HepG2 (cell line): ENCODE measurements at regions not wholly inside any gene's neighbourhood (a gene's known extent, or its start where the extent isn't known, plus 50 kb on each side); places are given as distances from the start of the nearest gene placed in this dataset.

Experiments used
- FOXP1 ChIP-seq, 2 experiments: fragments of 450-650 bp in 1 of 2; IDR thresholded peaks; 2 replicates each; pipeline ENCODE4 v1.6.1; 2017 to 2018; ENCODE audit warnings: antibody characterized with exemption in 1 of 2
- GATA4 ChIP-seq: sonication (generic); IDR thresholded peaks from 2 replicates; pipeline ENCODE4 v1.6.1; 2016; ENCODE audit warnings: antibody characterized with exemption, low read depth, borderline replicate concordance
- NCOR1 ChIP-seq: fragments of 200-600 bp; sonication (generic); IDR thresholded peaks from 2 replicates; pipeline ENCODE4 v1.7.0; 2017; ENCODE audit warnings: antibody characterized with exemption, low read length, borderline replicate concordance
- PCBP1 ChIP-seq: fragments of 200-400 bp; formaldehyde crosslinking; IDR thresholded peaks from 2 replicates; pipeline ENCODE4 v1.6.1; 2017; ENCODE audit warnings: mild to moderate bottlenecking, low read depth, low read length, borderline replicate concordance
- POGK ChIP-seq: sonication (generic); formaldehyde crosslinking; conservative IDR thresholded peaks from 2 replicates; pipeline ENCODE4 v1.8.0; 2022; ENCODE audit warnings: mild to moderate bottlenecking, moderate library complexity, missing genetic modification reagents
- SP140L ChIP-seq: sonication (generic); formaldehyde crosslinking; IDR thresholded peaks from 2 replicates; pipeline ENCODE4 v1.4.0; 2020; ENCODE audit warnings: missing genetic modification reagents, borderline replicate concordance
- SP4 ChIP-seq: sonication (generic); formaldehyde crosslinking; IDR thresholded peaks from 2 replicates; pipeline ENCODE4 v1.8.1; 2023; ENCODE audit warnings: mild to moderate bottlenecking, missing genetic modification reagents
- TBX3 ChIP-seq: fragments of 450-650 bp; IDR thresholded peaks from 2 replicates; pipeline ENCODE4 v1.6.1; 2017; ENCODE audit warnings: antibody characterized with exemption, mild to moderate bottlenecking, inconsistent platforms, borderline replicate concordance
- ZFYVE20 ChIP-seq: sonication (generic); formaldehyde crosslinking; IDR thresholded peaks from 2 replicates; pipeline ENCODE4 v1.8.0; 2023; ENCODE audit warnings: low read depth, mild to moderate bottlenecking, moderate library complexity, missing genetic modification reagents, borderline replicate concordance
- ZNF280B ChIP-seq: sonication (generic); formaldehyde crosslinking; IDR thresholded peaks from 2 replicates; pipeline ENCODE4 v1.5.0; 2020; ENCODE audit warnings: missing genetic modification reagents, mild to moderate bottlenecking, borderline replicate concordance
- ZNF737 ChIP-seq: sonication (generic); formaldehyde crosslinking; IDR thresholded peaks from 2 replicates; pipeline ENCODE4 v1.5.0; 2020; ENCODE audit warnings: missing genetic modification reagents, mild to moderate bottlenecking, borderline replicate concordance
- ZXDC ChIP-seq: sonication (generic); formaldehyde crosslinking; IDR thresholded peaks from 2 replicates; pipeline ENCODE4 v1.5.0; 2020; ENCODE audit warnings: mild to moderate bottlenecking, missing genetic modification reagents
- TF ChIP-seq, protein P1 (sequence below): IDR thresholded peaks from 2 replicates; pipeline ENCODE4 v1.6.1; 2016; ENCODE audit warnings: low read depth, missing genetic modification reagents, missing compliant biosample characterization
- TF ChIP-seq, protein P2 (sequence below): sonication (generic); formaldehyde crosslinking; IDR thresholded peaks from 2 replicates; pipeline ENCODE4 v1.5.0; 2020; ENCODE audit warnings: missing genetic modification reagents

- TF ChIP-seq ZFYVE20 (no peak), NCOR1 (no peak), ZNF280B (CRISPR knock-in tag) (peak; percentile 23; the same call in 1 of the 2 replicates), ZNF737 (CRISPR knock-in tag) (no peak), TBX3 (no peak), ZXDC (CRISPR knock-in tag) (no peak), FOXP1 (IDR thresholded peaks at IDR 0.05) (no peak), FOXP1 (CRISPR knock-in tag; IDR thresholded peaks at IDR 0.05) (no peak), GATA4 (no peak), SP4 (0 out of 2 replicates have a peak, but pooled peaks have one; percentile 6), PCBP1 (0 out of 2 replicates have a peak, but pooled peaks have one; percentile 52), POGK (CRISPR knock-in tag) (no peak), SP140L (no peak)
- TF ChIP-seq, protein P1, sequence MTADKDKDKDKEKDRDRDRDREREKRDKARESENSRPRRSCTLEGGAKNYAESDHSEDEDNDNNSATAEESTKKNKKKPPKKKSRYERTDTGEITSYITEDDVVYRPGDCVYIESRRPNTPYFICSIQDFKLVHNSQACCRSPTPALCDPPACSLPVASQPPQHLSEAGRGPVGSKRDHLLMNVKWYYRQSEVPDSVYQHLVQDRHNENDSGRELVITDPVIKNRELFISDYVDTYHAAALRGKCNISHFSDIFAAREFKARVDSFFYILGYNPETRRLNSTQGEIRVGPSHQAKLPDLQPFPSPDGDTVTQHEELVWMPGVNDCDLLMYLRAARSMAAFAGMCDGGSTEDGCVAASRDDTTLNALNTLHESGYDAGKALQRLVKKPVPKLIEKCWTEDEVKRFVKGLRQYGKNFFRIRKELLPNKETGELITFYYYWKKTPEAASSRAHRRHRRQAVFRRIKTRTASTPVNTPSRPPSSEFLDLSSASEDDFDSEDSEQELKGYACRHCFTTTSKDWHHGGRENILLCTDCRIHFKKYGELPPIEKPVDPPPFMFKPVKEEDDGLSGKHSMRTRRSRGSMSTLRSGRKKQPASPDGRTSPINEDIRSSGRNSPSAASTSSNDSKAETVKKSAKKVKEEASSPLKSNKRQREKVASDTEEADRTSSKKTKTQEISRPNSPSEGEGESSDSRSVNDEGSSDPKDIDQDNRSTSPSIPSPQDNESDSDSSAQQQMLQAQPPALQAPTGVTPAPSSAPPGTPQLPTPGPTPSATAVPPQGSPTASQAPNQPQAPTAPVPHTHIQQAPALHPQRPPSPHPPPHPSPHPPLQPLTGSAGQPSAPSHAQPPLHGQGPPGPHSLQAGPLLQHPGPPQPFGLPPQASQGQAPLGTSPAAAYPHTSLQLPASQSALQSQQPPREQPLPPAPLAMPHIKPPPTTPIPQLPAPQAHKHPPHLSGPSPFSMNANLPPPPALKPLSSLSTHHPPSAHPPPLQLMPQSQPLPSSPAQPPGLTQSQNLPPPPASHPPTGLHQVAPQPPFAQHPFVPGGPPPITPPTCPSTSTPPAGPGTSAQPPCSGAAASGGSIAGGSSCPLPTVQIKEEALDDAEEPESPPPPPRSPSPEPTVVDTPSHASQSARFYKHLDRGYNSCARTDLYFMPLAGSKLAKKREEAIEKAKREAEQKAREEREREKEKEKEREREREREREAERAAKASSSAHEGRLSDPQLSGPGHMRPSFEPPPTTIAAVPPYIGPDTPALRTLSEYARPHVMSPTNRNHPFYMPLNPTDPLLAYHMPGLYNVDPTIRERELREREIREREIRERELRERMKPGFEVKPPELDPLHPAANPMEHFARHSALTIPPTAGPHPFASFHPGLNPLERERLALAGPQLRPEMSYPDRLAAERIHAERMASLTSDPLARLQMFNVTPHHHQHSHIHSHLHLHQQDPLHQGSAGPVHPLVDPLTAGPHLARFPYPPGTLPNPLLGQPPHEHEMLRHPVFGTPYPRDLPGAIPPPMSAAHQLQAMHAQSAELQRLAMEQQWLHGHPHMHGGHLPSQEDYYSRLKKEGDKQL (CRISPR knock-in tag) = no peak
- TF ChIP-seq, protein P2, sequence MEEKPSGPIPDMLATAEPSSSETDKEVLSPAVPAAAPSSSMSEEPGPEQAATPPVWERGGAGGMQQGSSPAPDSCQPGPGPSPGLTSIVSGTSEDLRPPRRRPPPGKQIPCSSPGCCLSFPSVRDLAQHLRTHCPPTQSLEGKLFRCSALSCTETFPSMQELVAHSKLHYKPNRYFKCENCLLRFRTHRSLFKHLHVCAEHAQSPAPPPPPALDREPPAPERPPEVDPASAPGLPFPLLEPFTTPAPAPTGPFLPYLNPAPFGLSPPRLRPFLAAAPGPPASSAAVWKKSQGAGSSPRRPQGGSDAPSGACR = no peak
Observed at GRCh38 chr2:43152741-43153647, 73.4 kb downstream of the ZFP36L2 start (continued).
